ENCODE measurements at regions not wholly inside any gene's neighbourhood (a gene's known extent, or its start where the extent isn't known, plus 50 kb on each side); places are given as distances from the start of the nearest gene placed in this dataset.
"Not testable (repeated sequence)": the region's sequence is repeated elsewhere in the genome, so short reads cannot be mapped to it uniquely, and the experiment has no call there.

- intact Hi-C loops (cut with DNase I, micrococcal nuclease), result no loop called here
- Histone ChIP-seq H3K36me3 (ENCODE audit: low read depth) (no peaks in the 10 kb centered on the region), H3K9me3 (no peaks in the 10 kb centered on the region)
Observed at GRCh38 chr21:28851645-28852044, 141.0 kb downstream of the LTN1 start.

GRCh38 chr21:28839237-28839636 is 153.4 kb downstream of the LTN1 start:
- H3K4me1 ChIP-seq (ENCODE audit: low read depth); ATAC-seq; H3K36me3 ChIP-seq (ENCODE audit: low read depth); intact Hi-C loops (cut with DNase I, micrococcal nuclease); DNase-seq; H3K9me3 ChIP-seq; H3K4me3 ChIP-seq: not testable (repeated sequence)

More at GRCh38 chr21:28851645-28852044, 141.0 kb downstream of the LTN1 start:
- TF ChIP-seq CTCF (IDR thresholded peaks at IDR 0.05), result no peak
- no peak for DNase-seq
- Histone ChIP-seq H3K4me3 (no peak overlapping the region), H3K4me1 (ENCODE audit: low read depth) (no peaks in the 10 kb centered on the region)
- ATAC-seq, result no peak

GRCh38 chr21:28837426-28837825 is 155.3 kb downstream of the LTN1 start:
- H3K9me3 ChIP-seq; H3K36me3 ChIP-seq (ENCODE audit: low read depth); H3K4me1 ChIP-seq (ENCODE audit: low read depth); ATAC-seq; H3K4me3 ChIP-seq; intact Hi-C loops (cut with DNase I, micrococcal nuclease); DNase-seq: not testable (repeated sequence)

GRCh38 chr21:28836588-28836987 is 156.1 kb downstream of the LTN1 start:
- H3K4me1 ChIP-seq (ENCODE audit: low read depth); DNase-seq; H3K36me3 ChIP-seq (ENCODE audit: low read depth); ATAC-seq; H3K4me3 ChIP-seq; H3K9me3 ChIP-seq; intact Hi-C loops (cut with DNase I, micrococcal nuclease): not testable (repeated sequence)

- no peaks in the 10 kb centered on the region for H3K9me3 ChIP-seq
- intact Hi-C loops (cut with DNase I, micrococcal nuclease), result no loop called here
- no peaks in the 10 kb centered on the region for H3K4me1 ChIP-seq (ENCODE audit: low read depth)
- DNase-seq (peak in 2 of 3 donors; percentile 36 to 37), ATAC-seq (peak; percentile 34)
- TF ChIP-seq CTCF (IDR thresholded peaks at IDR 0.05), result no peak
- no peak overlapping the region for H3K4me3 ChIP-seq
- H3K36me3 ChIP-seq (ENCODE audit: low read depth), result no peaks in the 10 kb centered on the region
Observed at GRCh38 chr21:28834335-28835238, 158.1 kb downstream of the LTN1 start.

GRCh38 chr21:28833609-28834008 is 159.1 kb downstream of the LTN1 start:
- Histone ChIP-seq H3K9me3 (no peaks in the 10 kb centered on the region), H3K4me1 (ENCODE audit: low read depth) (no peaks in the 10 kb centered on the region), H3K4me3 (no peak overlapping the region), H3K36me3 (ENCODE audit: low read depth) (no peaks in the 10 kb centered on the region)
- intact Hi-C loops (cut with DNase I, micrococcal nuclease), result no loop called here
- no peak for TF ChIP-seq CTCF (IDR thresholded peaks at IDR 0.05)
- no peak for DNase-seq
- ATAC-seq, result no peak

- H3K4me3 ChIP-seq, result no peak overlapping the region
- ATAC-seq (peak; percentile 27), DNase-seq (no peak)
- no peaks in the 10 kb centered on the region for H3K4me1 ChIP-seq (ENCODE audit: low read depth)
- H3K9me3 ChIP-seq, result no peaks in the 10 kb centered on the region
- no peaks in the 10 kb centered on the region for H3K36me3 ChIP-seq (ENCODE audit: low read depth)
- no peak for TF ChIP-seq CTCF (IDR thresholded peaks at IDR 0.05)
- intact Hi-C loops (cut with DNase I, micrococcal nuclease), result no loop called here
Observed at GRCh38 chr21:28833182-28833581, 159.5 kb downstream of the LTN1 start.
